NCI-H524 treated with DMSO at 0.1 percent for 48 hours (cell line): ENCODE measurements at regions not wholly inside any gene's neighbourhood (a gene's known extent, or its start where the extent isn't known, plus 50 kb on each side); places are given as distances from the start of the nearest gene placed in this dataset.

Experiments used
- DNase-seq: peaks from one replicate; lab custom pipeline; 2025; lab: John Stamatoyannopoulos, UW

DNA sequence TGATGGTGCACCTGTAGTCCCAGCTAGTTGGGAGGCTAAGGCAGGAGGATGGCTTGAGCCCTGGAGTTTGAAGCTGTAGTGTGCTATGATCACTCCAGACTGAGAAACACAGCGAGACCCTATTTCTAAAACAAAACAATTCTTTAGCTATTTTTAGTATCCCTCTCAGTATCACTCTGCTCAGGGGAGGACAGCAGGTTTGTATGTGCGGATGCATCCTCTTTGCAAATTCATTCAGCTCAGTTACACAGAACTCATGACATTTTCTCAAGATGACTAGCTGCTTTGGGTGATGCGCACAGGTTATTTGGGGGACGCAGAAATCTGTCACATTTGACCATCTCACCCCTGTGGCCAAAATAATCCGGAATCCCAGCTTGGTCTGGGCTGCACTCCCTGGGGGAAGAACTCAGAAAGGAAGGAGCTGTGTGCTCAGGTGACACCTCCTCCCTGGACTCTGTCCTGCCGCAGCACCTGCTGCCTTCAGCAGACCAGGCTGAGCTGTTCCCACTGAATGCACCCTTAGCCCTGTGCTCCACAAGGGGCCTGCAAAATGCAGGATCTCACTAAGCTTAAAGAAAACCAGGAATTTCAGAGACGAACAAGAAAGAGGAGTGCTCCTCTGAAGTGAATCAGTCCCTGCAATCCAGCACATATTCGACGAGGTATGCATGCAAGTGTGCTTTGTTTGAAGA lies 89.5 kb upstream of the PGBD5 start:
- DNase-seq, result no peak

GRCh38 chr1:230510496-230510895 lies 84.4 kb upstream of the PGBD5 start:
- no peak for DNase-seq

- no peak for DNase-seq
Observed at GRCh38 chr1:230509281-230509977, 83.3 kb upstream of the PGBD5 start.

DNA sequence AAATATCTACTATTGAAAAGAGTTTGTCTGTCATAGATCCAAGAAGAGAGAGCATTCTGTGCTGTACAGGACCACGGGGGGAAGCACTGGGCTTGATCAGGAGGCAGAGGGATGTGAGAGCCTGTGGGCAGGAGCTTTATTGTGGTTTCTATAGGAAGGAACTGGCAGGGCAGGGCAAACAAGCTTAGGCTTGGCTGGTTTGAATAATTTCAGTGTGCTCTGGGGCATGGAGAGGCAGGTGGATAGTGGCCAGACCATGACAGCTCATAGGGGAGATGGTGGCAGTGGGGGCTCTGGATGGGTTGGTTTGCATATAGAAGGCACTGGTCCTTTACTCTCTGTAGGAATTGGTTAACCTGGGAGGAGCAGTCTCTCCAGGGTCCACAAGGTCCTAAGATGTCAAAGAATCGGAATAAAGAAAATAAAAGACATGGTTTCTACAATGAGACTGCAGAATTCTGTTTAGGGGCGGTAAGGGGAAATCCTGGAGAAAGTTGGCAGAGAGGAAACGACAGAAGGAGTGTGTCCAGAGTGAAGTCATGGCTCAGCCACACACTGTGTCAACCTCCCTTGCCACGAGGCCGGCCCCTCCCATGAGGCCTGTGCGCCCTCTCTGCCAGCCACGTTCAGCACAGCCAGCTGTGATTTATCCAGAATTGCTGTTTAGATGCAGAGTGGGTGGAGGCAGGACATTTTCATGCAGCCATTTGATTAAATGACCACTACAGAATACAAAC lies 81.7 kb upstream of the PGBD5 start:
- no peak for DNase-seq

- no peak for DNase-seq
Observed at GRCh38 chr1:230507236-230507635, 81.1 kb upstream of the PGBD5 start.

- no peak for DNase-seq
Observed at GRCh38 chr1:230506451-230506850, 80.3 kb upstream of the PGBD5 start.

GRCh38 chr1:230504310-230504709 lies 78.2 kb upstream of the PGBD5 start:
- no peak for DNase-seq

DNA sequence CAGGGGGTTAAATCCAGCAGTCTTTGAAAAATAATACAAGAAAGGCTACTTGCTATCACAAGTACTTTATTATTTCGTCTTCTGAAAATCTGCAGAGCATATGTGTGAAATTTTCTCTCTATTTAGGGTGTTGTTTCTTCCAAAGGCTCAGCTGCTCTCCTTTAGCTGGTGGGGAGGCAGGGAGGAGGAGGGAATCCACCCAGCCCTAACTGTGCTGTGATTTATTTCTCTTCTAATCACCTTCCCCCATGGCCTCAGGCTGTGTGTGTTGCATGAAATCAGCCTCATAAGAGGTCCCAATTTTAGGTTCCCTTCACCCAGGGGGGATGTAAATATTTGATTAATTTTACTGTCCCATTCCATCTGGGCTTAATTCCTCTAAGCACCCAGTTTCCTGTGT lies 77.6 kb upstream of the PGBD5 start:
- no peak for DNase-seq

GRCh38 chr1:230502996-230503395 lies 76.9 kb upstream of the PGBD5 start:
- DNase-seq, result no peak

DNA sequence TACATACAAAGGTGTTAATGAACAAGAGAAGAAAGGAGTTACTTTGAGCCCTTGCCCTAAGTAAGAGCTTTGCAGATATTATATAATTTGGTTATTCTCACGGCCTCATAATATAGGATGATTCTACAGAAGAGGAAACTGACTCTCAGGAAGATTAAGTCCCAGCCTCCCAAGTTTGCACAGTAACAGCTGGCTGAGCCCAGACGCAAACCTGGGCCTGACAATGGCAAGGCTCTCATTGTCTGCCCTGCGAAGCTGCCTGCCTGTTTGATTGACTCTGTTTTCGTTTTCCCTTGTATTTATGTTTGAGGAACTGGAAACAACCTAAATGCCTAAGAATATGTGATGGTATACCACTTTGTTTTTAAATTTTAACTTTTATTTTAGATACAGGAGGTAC lies 76.2 kb upstream of the PGBD5 start:
- no peak for DNase-seq

GRCh38 chr1:230501849-230502248 lies 75.7 kb upstream of the PGBD5 start:
- DNase-seq, result no peak

DNA sequence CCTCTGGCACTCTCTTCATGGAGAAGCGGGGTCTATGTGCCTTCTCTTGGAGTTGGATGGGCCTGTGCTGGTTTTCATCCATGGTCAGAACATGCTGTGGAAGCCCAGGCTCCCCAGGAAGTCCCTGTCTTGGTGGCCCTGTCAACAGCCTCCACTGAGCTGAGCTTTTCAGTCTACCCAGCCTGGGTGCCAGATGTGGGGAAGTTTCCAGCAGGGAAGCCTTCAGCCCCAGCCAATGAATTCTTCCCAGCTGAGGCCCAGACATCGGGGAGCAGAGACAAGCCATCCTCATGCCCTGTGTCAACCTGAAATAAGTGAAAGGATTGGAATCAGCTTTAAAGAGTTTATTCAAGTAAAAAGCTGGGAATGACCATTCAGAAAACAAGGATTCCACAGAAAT lies 75.1 kb upstream of the PGBD5 start:
- DNase-seq, result no peak

- DNase-seq, result no peak
Observed at GRCh38 chr1:230500063-230500462, 73.9 kb upstream of the PGBD5 start.

- DNase-seq, result no peak
Observed at GRCh38 chr1:230499496-230499895, 73.4 kb upstream of the PGBD5 start.

DNA sequence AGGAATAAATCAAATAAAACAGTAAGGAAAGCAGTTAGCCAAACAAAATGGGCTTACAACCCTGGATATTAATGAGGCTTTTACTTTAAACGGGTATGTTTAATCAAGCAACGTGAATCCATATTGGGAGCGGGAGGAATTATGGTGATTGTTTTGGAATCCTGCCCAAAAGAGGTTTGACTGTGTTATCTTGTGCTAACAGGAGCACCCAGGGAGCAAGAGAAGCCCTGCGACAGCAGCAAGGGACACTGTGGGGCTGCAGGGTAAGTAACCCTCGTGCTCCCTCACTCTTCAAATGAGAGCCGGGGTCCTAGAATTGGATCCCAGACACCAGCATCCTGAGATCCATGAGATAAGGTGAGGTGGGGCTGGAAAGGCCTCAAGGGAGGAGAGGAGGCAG lies 72.6 kb upstream of the PGBD5 start:
- no peak for DNase-seq

- DNase-seq, result no peak
Observed at GRCh38 chr1:230496451-230496850, 70.3 kb upstream of the PGBD5 start.

- DNase-seq, result no peak
Observed at GRCh38 chr1:230495891-230496385, 69.8 kb upstream of the PGBD5 start.

DNA sequence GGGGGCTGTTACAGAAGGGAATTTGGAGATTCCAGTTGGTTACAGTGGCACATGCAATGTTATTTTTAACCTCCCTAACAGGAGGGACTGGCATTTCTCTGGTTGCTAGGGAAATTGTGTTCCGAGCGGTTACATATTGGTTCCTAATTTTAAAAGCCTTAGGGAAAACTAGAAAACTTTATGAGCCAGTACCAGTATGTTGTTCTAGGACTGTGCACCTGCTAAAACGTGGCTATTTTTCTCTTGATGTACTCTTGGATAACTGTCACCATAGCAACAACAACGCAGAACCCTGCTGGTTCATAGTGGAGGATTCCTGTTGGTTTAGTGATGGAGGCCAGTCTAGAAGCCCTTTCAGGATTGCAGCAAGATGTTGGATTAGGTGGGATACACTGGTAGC lies 68.9 kb upstream of the PGBD5 start:
- no peak for DNase-seq

GRCh38 chr1:230494514-230494913 lies 68.4 kb upstream of the PGBD5 start:
- no peak for DNase-seq

- DNase-seq, result no peak
Observed at GRCh38 chr1:230494026-230494425, 67.9 kb upstream of the PGBD5 start.

- no peak for DNase-seq
Observed at GRCh38 chr1:230493264-230493663, 67.1 kb upstream of the PGBD5 start.

GRCh38 chr1:230490436-230490835 lies 64.3 kb upstream of the PGBD5 start:
- no peak for DNase-seq
